NT2/D1 (cell line): ENCODE measurements at regions not wholly inside any gene's neighbourhood (a gene's known extent, or its start where the extent isn't known, plus 50 kb on each side); places are given as distances from the start of the nearest gene placed in this dataset.

Experiments
- SUZ12 ChIP-seq: IDR thresholded peaks from 2 replicates; pipeline ENCODE4 v1.6.1; 2011; ENCODE audit not compliant: insufficient read length, insufficient read depth; ENCODE audit errors: extremely low read depth
- YY1 ChIP-seq: IDR thresholded peaks from 2 replicates; pipeline ENCODE4 v1.6.1; 2011; ENCODE audit not compliant: insufficient read length, insufficient read depth
- ZNF274 ChIP-seq: IDR thresholded peaks from 2 replicates; pipeline ENCODE4 v1.6.1; 2011; ENCODE audit warnings: mild to moderate bottlenecking, low read depth, low read length

GRCh38 chr16:64773638-64774037, 348.2 kb downstream of the CDH11 start:
- no peak for TF ChIP-seq ZNF274
- TF ChIP-seq YY1 = no peak
- TF ChIP-seq SUZ12 = no peak
